Tibial artery (tissue), 4 donors: ENCODE measurements at regions not wholly inside any gene's neighbourhood (a gene's known extent, or its start where the extent isn't known, plus 50 kb on each side); places are given as distances from the start of the nearest gene placed in this dataset.

ENCODE experiments used
- DNase-seq, 2 donors: peaks; one replicate each; pipeline ENCODE4 v3.0.0-alpha.2; 2019
- H3K27ac ChIP-seq, 2 donors: fragments of 200-600 bp; sonication (generic) in 1 of 2; 1 replicate in 1 of 2; 2 replicates in 1 of 2; pipeline ENCODE4 v1.5.1; 2018 to 2019; ENCODE audit warnings: mild to moderate bottlenecking in 1 of 2
- H3K27me3 ChIP-seq, 2 donors: fragments of 200-600 bp; sonication (generic) in 1 of 2; one replicate each; pipeline versions ENCODE4 v1.5.1 to v1.6.0; 2016 to 2019
- H3K36me3 ChIP-seq, 3 donors: fragments of 200-600 bp; sonication (generic) in 2 of 3; one replicate each; pipeline ENCODE4 v1.5.1; 2016 to 2019; ENCODE audit warnings: mild to moderate bottlenecking in 2 of 3
- H3K4me1 ChIP-seq, 4 donors: fragments of 200-600 bp; sonication (generic) in 2 of 4; 1 replicate in 3 of 4; 2 replicates in 1 of 4; pipeline ENCODE4 v1.5.1; 2016 to 2019
- H3K4me3 ChIP-seq, 2 donors: fragments of 200-600 bp; sonication (generic) in 1 of 2; 1 replicate in 1 of 2; 2 replicates in 1 of 2; pipeline ENCODE4 v1.5.1; 2018 to 2019; ENCODE audit warnings: mild to moderate bottlenecking in 2 of 2
- H3K9me3 ChIP-seq, 3 donors: fragments of 200-600 bp; sonication (generic) in 1 of 3; one replicate each; pipeline ENCODE4 v1.5.1; 2016 to 2019
- intact Hi-C: fragments of 100-400 bp; cut with DNase I; formaldehyde crosslinking; loops from one replicate; pipeline ENCODE4 v1.15.0; 2023; ENCODE audit warnings: low total_unique reads
- TF ChIP-seq, protein P1 (sequence below), 2 experiments: fragments of 200-600 bp in 1 of 2; fragments of 450-650 bp in 1 of 2; IDR thresholded peaks; one replicate each; pipeline ENCODE4 v1.5.1; 2017 to 2019; ENCODE audit warnings: antibody characterized with exemption in 2 of 2, mild to moderate bottlenecking in 1 of 2, moderate library complexity in 1 of 2

DNA sequence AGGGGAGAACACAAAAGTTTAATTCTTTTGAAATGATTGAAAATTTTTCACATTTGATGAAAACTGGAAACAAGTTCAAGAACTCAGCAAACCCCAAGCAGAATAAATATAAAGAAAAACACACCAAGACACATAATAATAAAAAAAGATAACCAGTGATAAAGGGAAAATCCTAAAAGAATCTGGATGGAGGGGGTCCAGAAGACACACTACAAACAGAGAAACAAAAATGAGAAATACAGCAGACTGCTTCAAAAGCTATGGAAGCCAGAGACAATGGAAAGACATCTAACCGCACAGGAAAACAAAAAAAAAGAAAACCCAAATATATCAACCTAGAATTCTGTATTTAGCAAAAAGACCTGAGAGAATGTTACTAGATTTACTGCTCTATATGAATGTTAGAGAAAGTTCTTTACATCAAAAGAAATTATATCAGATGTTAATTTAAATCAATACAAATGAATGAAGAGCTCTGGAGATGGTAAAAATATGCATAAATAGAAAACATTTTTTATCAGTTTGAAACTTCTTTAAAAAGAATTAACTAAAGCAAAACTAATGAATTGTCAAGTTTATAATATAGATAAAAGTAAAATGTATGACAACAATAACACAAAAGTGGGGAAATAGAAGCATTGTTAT lies 310.7 kb upstream of the PREP start:
- Histone ChIP-seq H3K4me1 (no peaks in the 10 kb centered on the region), H3K27ac (no peak overlapping the region), H3K9me3 (peaks cover 0 to 25% (median 0%) of the 10 kb centered on the region in 3 donors), H3K4me3 (no peak overlapping the region), H3K36me3 (no peaks in the 10 kb centered on the region), H3K27me3 (no peaks in the 10 kb centered on the region)
- no peak for DNase-seq
- intact Hi-C loops: no loop called here
- TF ChIP-seq, protein P1, sequence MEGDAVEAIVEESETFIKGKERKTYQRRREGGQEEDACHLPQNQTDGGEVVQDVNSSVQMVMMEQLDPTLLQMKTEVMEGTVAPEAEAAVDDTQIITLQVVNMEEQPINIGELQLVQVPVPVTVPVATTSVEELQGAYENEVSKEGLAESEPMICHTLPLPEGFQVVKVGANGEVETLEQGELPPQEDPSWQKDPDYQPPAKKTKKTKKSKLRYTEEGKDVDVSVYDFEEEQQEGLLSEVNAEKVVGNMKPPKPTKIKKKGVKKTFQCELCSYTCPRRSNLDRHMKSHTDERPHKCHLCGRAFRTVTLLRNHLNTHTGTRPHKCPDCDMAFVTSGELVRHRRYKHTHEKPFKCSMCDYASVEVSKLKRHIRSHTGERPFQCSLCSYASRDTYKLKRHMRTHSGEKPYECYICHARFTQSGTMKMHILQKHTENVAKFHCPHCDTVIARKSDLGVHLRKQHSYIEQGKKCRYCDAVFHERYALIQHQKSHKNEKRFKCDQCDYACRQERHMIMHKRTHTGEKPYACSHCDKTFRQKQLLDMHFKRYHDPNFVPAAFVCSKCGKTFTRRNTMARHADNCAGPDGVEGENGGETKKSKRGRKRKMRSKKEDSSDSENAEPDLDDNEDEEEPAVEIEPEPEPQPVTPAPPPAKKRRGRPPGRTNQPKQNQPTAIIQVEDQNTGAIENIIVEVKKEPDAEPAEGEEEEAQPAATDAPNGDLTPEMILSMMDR (IDR thresholded peaks at IDR 0.05): no peak

DNA sequence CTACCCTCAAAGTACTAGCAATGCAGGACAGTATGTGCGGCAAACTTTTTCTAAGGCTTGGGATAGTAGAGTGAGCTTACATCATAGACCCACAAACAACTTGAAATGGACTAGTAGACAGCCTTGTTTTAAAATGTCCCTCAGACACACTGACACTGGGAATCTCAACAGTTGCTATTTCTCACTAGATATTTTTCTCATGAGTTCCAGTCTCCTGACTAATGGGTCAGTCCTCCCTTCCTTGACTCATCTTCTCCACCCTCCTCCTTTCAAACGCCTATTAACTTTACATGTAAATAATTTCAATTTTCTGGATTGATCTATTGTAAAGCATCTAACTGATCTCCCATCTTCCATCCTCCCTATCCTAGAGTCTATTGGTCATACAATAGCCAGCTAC lies 308.3 kb upstream of the PREP start:
- no peak overlapping the region for H3K27ac ChIP-seq
- no peak for DNase-seq
- H3K4me3 ChIP-seq: no peak overlapping the region
- no peaks in the 10 kb centered on the region for H3K4me1 ChIP-seq
- peaks cover 0 to 25% (median 0%) of the 10 kb centered on the region in 3 donors for H3K9me3 ChIP-seq
- TF ChIP-seq, protein P1 (IDR thresholded peaks at IDR 0.05): no peak
- H3K27me3 ChIP-seq: no peaks in the 10 kb centered on the region
- intact Hi-C loops: no loop called here
- no peaks in the 10 kb centered on the region for H3K36me3 ChIP-seq

DNA sequence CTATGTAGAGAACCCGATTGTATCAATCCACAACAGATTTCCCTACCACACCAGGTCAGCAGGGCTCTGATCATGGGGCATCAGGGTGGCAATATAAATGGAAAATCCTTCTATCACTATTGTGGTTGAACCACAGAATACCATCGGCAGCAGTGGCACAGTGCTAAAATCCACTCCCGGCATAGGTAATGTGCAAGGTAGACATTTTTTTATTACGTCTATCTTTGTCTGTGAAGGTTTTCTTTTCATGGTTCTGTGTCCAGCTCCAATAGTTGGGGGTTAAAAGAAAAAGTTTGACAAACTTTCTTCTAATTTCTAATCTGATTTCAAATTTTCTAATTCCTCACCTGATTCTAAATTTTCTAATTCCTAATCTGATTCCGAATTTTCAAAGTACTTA lies 302.7 kb upstream of the PREP start:
- Histone ChIP-seq H3K36me3 (no peaks in the 10 kb centered on the region), H3K9me3 (no peaks in the 10 kb centered on the region), H3K4me1 (no peaks in the 10 kb centered on the region), H3K27me3 (no peaks in the 10 kb centered on the region), H3K27ac (no peak overlapping the region), H3K4me3 (no peak overlapping the region)
- TF ChIP-seq, protein P1 (IDR thresholded peaks at IDR 0.05): no peak
- intact Hi-C loops: no loop called here
- DNase-seq: no peak

DNA sequence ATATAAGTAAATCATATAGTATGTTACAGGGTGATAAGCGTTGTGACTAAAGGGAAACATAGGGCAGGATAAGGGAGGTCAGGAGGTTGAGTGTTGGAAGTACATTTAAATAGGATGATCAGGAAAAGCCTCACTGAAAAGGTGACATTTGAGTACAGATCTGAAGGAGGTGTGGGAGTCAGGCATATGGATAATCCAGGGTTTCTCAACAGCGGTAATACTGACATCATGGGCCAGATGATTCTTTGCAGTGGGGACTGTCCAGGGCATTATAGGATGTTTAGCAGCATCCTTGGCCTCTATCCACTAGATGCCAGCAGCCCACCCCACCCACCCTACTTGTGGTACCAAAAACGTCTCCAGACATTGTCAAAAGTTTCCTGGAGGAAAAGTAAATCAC lies 292.6 kb upstream of the PREP start:
- TF ChIP-seq, protein P1 (IDR thresholded peaks at IDR 0.05): no peak
- Histone ChIP-seq H3K27me3 (no peaks in the 10 kb centered on the region), H3K9me3 (no peaks in the 10 kb centered on the region), H3K4me1 (no peaks in the 10 kb centered on the region), H3K4me3 (no peak overlapping the region), H3K36me3 (no peaks in the 10 kb centered on the region), H3K27ac (no peak overlapping the region)
- no peak for DNase-seq
- intact Hi-C loops: no loop called here

DNA sequence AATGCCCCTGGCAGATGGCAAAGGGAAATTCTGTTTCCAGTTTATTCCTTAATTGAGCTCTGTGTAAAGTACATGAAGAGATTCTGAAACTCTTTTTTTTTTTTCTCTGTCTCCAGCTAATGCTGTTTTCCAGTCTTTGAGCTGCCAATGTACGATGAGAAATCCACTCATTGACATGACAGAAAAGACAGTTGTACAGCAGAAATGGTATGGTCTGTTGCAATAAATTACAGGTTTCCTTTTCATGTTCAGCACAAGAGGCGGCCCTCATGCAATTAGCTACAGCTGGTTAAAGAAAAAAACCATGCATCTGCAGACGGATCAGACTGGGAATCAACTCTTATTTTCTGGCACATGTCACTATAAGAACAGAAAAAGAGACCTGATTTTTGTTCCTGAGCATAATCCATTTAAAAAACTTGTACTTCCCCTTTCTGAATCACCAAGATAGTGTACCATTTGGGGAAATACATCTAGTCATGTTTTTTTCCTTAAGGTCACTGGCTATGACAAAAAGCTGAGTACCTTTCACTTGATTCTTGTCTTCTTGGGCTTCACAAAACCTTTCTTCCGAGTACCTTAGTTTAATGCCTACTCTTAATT lies 289.8 kb upstream of the PREP start:
- TF ChIP-seq, protein P1 (IDR thresholded peaks at IDR 0.05): no peak
- Histone ChIP-seq H3K27ac (no peak overlapping the region), H3K4me3 (no peak overlapping the region), H3K36me3 (no peaks in the 10 kb centered on the region), H3K4me1 (no peaks in the 10 kb centered on the region), H3K9me3 (no peaks in the 10 kb centered on the region), H3K27me3 (no peaks in the 10 kb centered on the region)
- DNase-seq: no peak
- intact Hi-C loops: no loop called here
